BJ (cell line): ENCODE measurements at regions not wholly inside any gene's neighbourhood (a gene's known extent, or its start where the extent isn't known, plus 50 kb on each side); places are given as distances from the start of the nearest gene placed in this dataset.

Experiments used
- CTCF ChIA-PET: fragments of 350-600 bp; formaldehyde crosslinking; extraction: SDS; loops from one replicate; lab custom pipeline; 2021; ENCODE audit warnings: antibody characterized with exemption, inconsistent platforms; lab: Yijun Ruan, JAX
- POLR2A ChIA-PET: fragments of 300-600 bp; sonication (Branson Sonifier 250); formaldehyde crosslinking; extraction: SDS; loops from one replicate; lab custom pipeline; 2021; ENCODE audit warnings: antibody characterized with exemption; lab: Charles Lee
- DNase-seq: peaks from one replicate; pipeline ENCODE4 v3.0.0-alpha.2; 2011; ENCODE audit warnings: low read depth
- H3K27me3 ChIP-seq: 2 replicates; pipeline ENCODE4 v1.6.0; 2011; ENCODE audit warnings: low read length; ENCODE audit not compliant: control insufficient read depth, insufficient read depth
- H3K36me3 ChIP-seq: 2 replicates; pipeline ENCODE4 v1.5.1; 2011; ENCODE audit warnings: low read length; ENCODE audit not compliant: control insufficient read depth, insufficient read depth
- H3K4me3 ChIP-seq: 2 replicates; pipeline ENCODE4 v1.5.1; 2011; ENCODE audit warnings: low read depth, mild to moderate bottlenecking, control low read depth, low read length
- TF ChIP-seq, protein P1 (sequence below): IDR thresholded peaks from 2 replicates; pipeline ENCODE4 v1.5.1; 2011; ENCODE audit warnings: low read depth, mild to moderate bottlenecking, control low read depth, inconsistent platforms, low read length, moderate library complexity; ENCODE audit not compliant: insufficient read depth

- POLR2A ChIA-PET = no interaction called here
- DNase-seq = no peak
Observed at GRCh38 chr9:87068177-87068840, 121.0 kb upstream of the GAS1 start.

DNA sequence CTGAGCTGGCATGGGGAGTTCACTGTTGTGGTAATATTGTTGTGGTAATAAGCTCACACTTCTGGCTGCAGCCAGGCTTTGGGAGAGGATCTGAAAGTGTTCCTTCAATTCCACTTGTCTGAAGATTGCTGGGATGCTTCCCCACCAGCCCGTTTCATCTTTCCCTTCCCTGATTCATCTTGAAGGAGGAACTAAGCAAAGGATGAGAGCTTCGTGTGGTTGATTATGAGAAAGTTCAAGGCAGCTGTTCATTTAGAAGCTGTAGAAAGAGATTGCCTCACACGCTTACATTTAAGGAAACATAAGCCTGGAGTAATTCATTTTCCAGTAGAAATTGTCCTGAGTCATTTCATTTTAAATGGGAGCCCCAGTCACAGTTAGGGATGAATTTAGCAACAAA, 122.4 kb upstream of the GAS1 start:
- ChIA-PET POLR2A (interaction anchor here (0.7 kb wide), 1 partner anchor 109 kb away, joined by 7 read pairs; no protein-coding TSS in a partner anchor), CTCF (interaction anchor here (0.6 to 1.2 kb wide), 4 partner anchors 54 to 256 kb away, joined by 3 to 4 read pairs (median 3); partner anchors contain the start of gene GAS1)
- H3K36me3 ChIP-seq = no peaks in the 10 kb centered on the region
- TF ChIP-seq, protein P1, sequence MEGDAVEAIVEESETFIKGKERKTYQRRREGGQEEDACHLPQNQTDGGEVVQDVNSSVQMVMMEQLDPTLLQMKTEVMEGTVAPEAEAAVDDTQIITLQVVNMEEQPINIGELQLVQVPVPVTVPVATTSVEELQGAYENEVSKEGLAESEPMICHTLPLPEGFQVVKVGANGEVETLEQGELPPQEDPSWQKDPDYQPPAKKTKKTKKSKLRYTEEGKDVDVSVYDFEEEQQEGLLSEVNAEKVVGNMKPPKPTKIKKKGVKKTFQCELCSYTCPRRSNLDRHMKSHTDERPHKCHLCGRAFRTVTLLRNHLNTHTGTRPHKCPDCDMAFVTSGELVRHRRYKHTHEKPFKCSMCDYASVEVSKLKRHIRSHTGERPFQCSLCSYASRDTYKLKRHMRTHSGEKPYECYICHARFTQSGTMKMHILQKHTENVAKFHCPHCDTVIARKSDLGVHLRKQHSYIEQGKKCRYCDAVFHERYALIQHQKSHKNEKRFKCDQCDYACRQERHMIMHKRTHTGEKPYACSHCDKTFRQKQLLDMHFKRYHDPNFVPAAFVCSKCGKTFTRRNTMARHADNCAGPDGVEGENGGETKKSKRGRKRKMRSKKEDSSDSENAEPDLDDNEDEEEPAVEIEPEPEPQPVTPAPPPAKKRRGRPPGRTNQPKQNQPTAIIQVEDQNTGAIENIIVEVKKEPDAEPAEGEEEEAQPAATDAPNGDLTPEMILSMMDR = no peak
- no peak for DNase-seq
- no peak overlapping the region for H3K4me3 ChIP-seq
- no peaks in the 10 kb centered on the region for H3K27me3 ChIP-seq

More at GRCh38 chr9:87068177-87068840, 121.0 kb upstream of the GAS1 start:
- Histone ChIP-seq H3K27me3 (no peaks in the 10 kb centered on the region), H3K36me3 (no peaks in the 10 kb centered on the region), H3K4me3 (no peak overlapping the region)
- CTCF ChIA-PET = interaction anchor here (0.7 to 0.9 kb wide), 2 partner anchors 10 to 245 kb away, joined by 3 to 4 read pairs; no protein-coding TSS in a partner anchor
- TF ChIP-seq, protein P1 = no peak

- Histone ChIP-seq H3K4me3 (no peak overlapping the region), H3K36me3 (no peaks in the 10 kb centered on the region), H3K27me3 (no peaks in the 10 kb centered on the region)
- ChIA-PET POLR2A (interaction anchor here (0.7 kb wide), 1 partner anchor 108 kb away, joined by 7 read pairs; no protein-coding TSS in a partner anchor), CTCF (interaction anchor here (0.6 to 1.2 kb wide), 2 partner anchors 122 to 123 kb away, joined by 3 to 4 read pairs; partner anchors contain the start of gene GAS1)
- TF ChIP-seq, protein P1 = no peak
- no peak for DNase-seq
Observed at GRCh38 chr9:87070336-87070735, 123.0 kb upstream of the GAS1 start.

DNA sequence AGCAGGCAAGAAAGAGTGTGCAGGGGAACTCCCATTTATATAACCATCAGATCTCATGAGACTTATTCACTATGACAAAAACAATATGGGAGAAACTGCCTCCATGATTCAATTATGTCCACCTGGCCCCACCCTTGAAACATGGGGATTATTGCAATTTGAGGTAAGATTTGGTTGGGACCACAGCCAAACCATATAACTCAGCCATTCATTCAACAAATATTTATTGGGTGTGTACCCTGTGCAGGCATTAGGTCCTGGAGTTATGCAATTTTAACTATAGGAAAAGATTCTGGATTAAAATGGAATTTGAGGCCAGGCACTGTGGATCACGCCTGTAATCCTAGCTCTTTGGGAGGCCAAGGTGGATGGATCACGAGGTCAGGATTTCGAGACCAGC, 124.2 kb upstream of the GAS1 start:
- CTCF ChIA-PET = no interaction called here
- POLR2A ChIA-PET = no interaction called here
- Histone ChIP-seq H3K27me3 (no peaks in the 10 kb centered on the region), H3K4me3 (no peak overlapping the region), H3K36me3 (no peaks in the 10 kb centered on the region)
- DNase-seq = no peak
- TF ChIP-seq, protein P1 = no peak

GRCh38 chr9:87073692-87074091, 126.4 kb upstream of the GAS1 start:
- no peak overlapping the region for H3K4me3 ChIP-seq
- CTCF ChIA-PET = no interaction called here
- DNase-seq = no peak
- H3K36me3 ChIP-seq = no peaks in the 10 kb centered on the region
- TF ChIP-seq, protein P1 = no peak
- POLR2A ChIA-PET = no interaction called here
- H3K27me3 ChIP-seq = no peaks in the 10 kb centered on the region
